WTC11 (cell line): ENCODE measurements at regions not wholly inside any gene's neighbourhood (a gene's known extent, or its start where the extent isn't known, plus 50 kb on each side); places are given as distances from the start of the nearest gene placed in this dataset.

ENCODE experiments used
- ATAC-seq: fragments of 200-7000 bp; cut with Tn5 transposase; 2 replicates; pipeline ENCODE4 v1.10.0; 2021; ENCODE audit warnings: mild to moderate bottlenecking, moderate library complexity
- CTCF ChIA-PET: fragments of 300-600 bp; sonication (Branson Sonifier 250); formaldehyde crosslinking; loops from one replicate; lab custom pipeline; 2021; ENCODE audit warnings: antibody characterized with exemption; lab: Charles Lee
- POLR2A ChIA-PET: fragments of 350-600 bp; sonication (Branson Sonifier 250); formaldehyde crosslinking; loops from one replicate; lab custom pipeline; 2021; ENCODE audit warnings: antibody characterized with exemption; lab: Charles Lee
- DNase-seq: peaks from one replicate; pipeline ENCODE4 v3.0.0; 2021; ENCODE audit warnings: low spot score
- H3K27ac Mint-ChIP-seq: 2 replicates; pipeline ENCODE4 v1.8.0; 2021; ENCODE audit warnings: mixed read lengths
- H3K27me3 Mint-ChIP-seq: 2 replicates; pipeline ENCODE4 v1.8.0; 2021; ENCODE audit warnings: low read depth, mild to moderate bottlenecking, moderate library complexity, mixed read lengths
- H3K36me3 Mint-ChIP-seq: 2 replicates; pipeline ENCODE4 v1.8.0; 2021; ENCODE audit warnings: mixed read lengths
- H3K4me1 Mint-ChIP-seq: 2 replicates; pipeline ENCODE4 v1.8.0; 2022; ENCODE audit warnings: mixed read lengths
- H3K4me3 Mint-ChIP-seq: 2 replicates; pipeline ENCODE4 v1.8.0; 2021; ENCODE audit warnings: mild to moderate bottlenecking, moderate library complexity, mixed read lengths
- H3K9me3 Mint-ChIP-seq: 2 replicates; pipeline ENCODE4 v1.8.0; 2021; ENCODE audit warnings: mixed read lengths
- CREM ChIP-seq: sonication (generic); formaldehyde crosslinking; IDR thresholded peaks from 2 replicates; pipeline ENCODE4 v1.8.1; 2022; ENCODE audit warnings: mild to moderate bottlenecking, missing genetic modification reagents, moderate library complexity
- ELF4 ChIP-seq: sonication (generic); formaldehyde crosslinking; IDR thresholded peaks from 2 replicates; pipeline ENCODE4 v1.8.1; 2022; ENCODE audit warnings: low read depth, mild to moderate bottlenecking, moderate library complexity, missing genetic modification reagents
- ETV6 ChIP-seq: sonication (generic); formaldehyde crosslinking; IDR thresholded peaks from 2 replicates; pipeline ENCODE4 v1.8.1; 2022; ENCODE audit warnings: mild to moderate bottlenecking, missing genetic modification reagents
- FOXK1 ChIP-seq: sonication (generic); formaldehyde crosslinking; IDR thresholded peaks from 2 replicates; pipeline ENCODE4 v1.8.0; 2022; ENCODE audit warnings: mild to moderate bottlenecking, moderate library complexity, missing genetic modification reagents
- HMGXB4 ChIP-seq: sonication (generic); formaldehyde crosslinking; IDR thresholded peaks from 2 replicates; pipeline ENCODE4 v1.8.1; 2023; ENCODE audit warnings: mild to moderate bottlenecking, moderate library complexity, missing genetic modification reagents
- JAZF1 ChIP-seq: fragments of 250-450 bp; sonication (Bioruptor Pico); IDR thresholded peaks from 2 replicates; pipeline ENCODE4 v1.9.0; 2021; ENCODE audit warnings: moderate library complexity, mild to moderate bottlenecking, inconsistent platforms
- JUN ChIP-seq: sonication (generic); formaldehyde crosslinking; IDR thresholded peaks from 2 replicates; pipeline ENCODE4 v1.8.0; 2023; ENCODE audit warnings: mild to moderate bottlenecking, missing genetic modification reagents
- NFATC4 ChIP-seq: fragments of 250-450 bp; sonication (Bioruptor Pico); IDR thresholded peaks from 2 replicates; pipeline ENCODE4 v1.9.0; 2021; ENCODE audit warnings: mild to moderate bottlenecking
- NR2C2 ChIP-seq: sonication (generic); formaldehyde crosslinking; IDR thresholded peaks from 2 replicates; pipeline ENCODE4 v1.8.0; 2022; ENCODE audit warnings: mild to moderate bottlenecking, missing genetic modification reagents
- NR3C1 ChIP-seq: sonication (generic); formaldehyde crosslinking; conservative IDR thresholded peaks from 2 replicates; pipeline ENCODE4 v1.8.1; 2023; ENCODE audit warnings: low read depth, mild to moderate bottlenecking, missing genetic modification reagents
- OVOL2 ChIP-seq: fragments of 250-450 bp; sonication (Bioruptor Pico); IDR thresholded peaks from 2 replicates; pipeline ENCODE4 v1.9.0; 2021; ENCODE audit warnings: mild to moderate bottlenecking, borderline replicate concordance
- PRRX2 ChIP-seq: fragments of 250-450 bp; sonication (Bioruptor Pico); IDR thresholded peaks from 2 replicates; pipeline ENCODE4 v1.8.0; 2021; ENCODE audit warnings: mild to moderate bottlenecking
- TCF7 ChIP-seq: sonication (generic); formaldehyde crosslinking; IDR thresholded peaks from 2 replicates; pipeline ENCODE4 v1.8.0; 2022; ENCODE audit warnings: mild to moderate bottlenecking, low read depth, missing genetic modification reagents, moderate library complexity
- TP53 ChIP-seq: sonication (generic); formaldehyde crosslinking; IDR thresholded peaks from 2 replicates; pipeline ENCODE4 v1.8.1; 2023; ENCODE audit warnings: mild to moderate bottlenecking, missing genetic modification reagents
- ZBTB21 ChIP-seq: sonication (generic); formaldehyde crosslinking; IDR thresholded peaks from 2 replicates; pipeline ENCODE4 v1.8.1; 2023; ENCODE audit warnings: mild to moderate bottlenecking, missing genetic modification reagents, borderline replicate concordance
- ZBTB43 ChIP-seq: sonication (generic); formaldehyde crosslinking; IDR thresholded peaks from 2 replicates; pipeline ENCODE4 v1.8.1; 2023; ENCODE audit warnings: mild to moderate bottlenecking, missing genetic modification reagents
- ZMAT4 ChIP-seq: fragments of 250-450 bp; sonication (Bioruptor Pico); IDR thresholded peaks from 2 replicates; pipeline ENCODE4 v1.9.0; 2021; ENCODE audit warnings: mild to moderate bottlenecking
- ZNF138 ChIP-seq: sonication (generic); formaldehyde crosslinking; conservative IDR thresholded peaks from 2 replicates; pipeline ENCODE4 v1.8.1; 2022; ENCODE audit warnings: mild to moderate bottlenecking, moderate library complexity, missing genetic modification reagents
- ZNF425 ChIP-seq: fragments of 250-450 bp; sonication (Bioruptor Pico); conservative IDR thresholded peaks from 2 replicates; pipeline ENCODE4 v1.9.0; 2021; ENCODE audit warnings: mild to moderate bottlenecking
- TF ChIP-seq, protein P1 (sequence below): sonication (generic); formaldehyde crosslinking; IDR thresholded peaks from 2 replicates; pipeline ENCODE4 v1.8.1; 2023; ENCODE audit warnings: mild to moderate bottlenecking, missing genetic modification reagents
- TF ChIP-seq, protein P2 (sequence below): sonication (generic); formaldehyde crosslinking; IDR thresholded peaks from 2 replicates; pipeline ENCODE4 v1.8.1; 2023; ENCODE audit warnings: mild to moderate bottlenecking, missing genetic modification reagents, moderate library complexity
- TF ChIP-seq, protein P3 (sequence below): sonication (generic); formaldehyde crosslinking; IDR thresholded peaks from 2 replicates; pipeline ENCODE4 v1.8.0; 2022; ENCODE audit warnings: missing genetic modification reagents
- TF ChIP-seq, protein P4 (sequence below): fragments of 200-600 bp; IDR thresholded peaks from 2 replicates; pipeline ENCODE4 v1.8.0; 2022; ENCODE audit warnings: antibody characterized with exemption

DNA sequence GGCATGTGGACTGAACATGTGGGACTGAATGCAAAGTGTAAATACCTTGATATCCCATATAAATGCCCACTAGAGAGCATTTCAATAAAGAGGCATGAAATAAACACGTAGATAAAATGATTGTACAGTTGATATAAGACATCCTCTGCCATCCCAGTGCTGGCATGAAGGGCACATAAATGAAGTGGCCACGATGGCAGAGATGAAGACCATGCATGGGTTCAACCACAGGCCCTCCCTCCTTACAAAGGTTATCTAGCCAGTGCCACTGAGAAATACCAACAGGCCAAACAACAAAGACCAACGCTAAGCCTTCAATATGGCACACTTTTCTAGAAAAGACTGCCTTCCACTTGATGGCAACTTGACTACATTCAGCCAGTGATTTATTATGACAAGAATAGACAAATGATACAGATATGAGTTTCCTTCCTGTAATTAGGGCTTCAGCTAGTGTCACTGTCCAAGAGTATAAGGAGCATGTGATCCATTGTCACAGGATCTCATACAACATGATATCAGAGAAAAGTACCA, 493.9 kb upstream of the MAP2 start:
- ChIA-PET CTCF (no interaction called here), POLR2A (no interaction called here)
- Mint-ChIP-seq H3K4me1 (no peaks in the 10 kb centered on the region), H3K9me3 (no peaks in the 10 kb centered on the region), H3K36me3 (no peaks in the 10 kb centered on the region), H3K27me3 (no peaks in the 10 kb centered on the region), H3K27ac (no peak overlapping the region), H3K4me3 (no peak overlapping the region)
- no peak for DNase-seq
- ATAC-seq, result no peak
- no peak for TF ChIP-seq ETV6 (CRISPR knock-in tag)
- TF ChIP-seq JAZF1 (CRISPR knock-in tag), result no peak
- TF ChIP-seq ZBTB21, result no peak
- no peak for TF ChIP-seq ZMAT4 (CRISPR knock-in tag)
- TF ChIP-seq TCF7, result no peak
- TF ChIP-seq OVOL2 (CRISPR knock-in tag), result no peak
- TF ChIP-seq, protein P1, sequence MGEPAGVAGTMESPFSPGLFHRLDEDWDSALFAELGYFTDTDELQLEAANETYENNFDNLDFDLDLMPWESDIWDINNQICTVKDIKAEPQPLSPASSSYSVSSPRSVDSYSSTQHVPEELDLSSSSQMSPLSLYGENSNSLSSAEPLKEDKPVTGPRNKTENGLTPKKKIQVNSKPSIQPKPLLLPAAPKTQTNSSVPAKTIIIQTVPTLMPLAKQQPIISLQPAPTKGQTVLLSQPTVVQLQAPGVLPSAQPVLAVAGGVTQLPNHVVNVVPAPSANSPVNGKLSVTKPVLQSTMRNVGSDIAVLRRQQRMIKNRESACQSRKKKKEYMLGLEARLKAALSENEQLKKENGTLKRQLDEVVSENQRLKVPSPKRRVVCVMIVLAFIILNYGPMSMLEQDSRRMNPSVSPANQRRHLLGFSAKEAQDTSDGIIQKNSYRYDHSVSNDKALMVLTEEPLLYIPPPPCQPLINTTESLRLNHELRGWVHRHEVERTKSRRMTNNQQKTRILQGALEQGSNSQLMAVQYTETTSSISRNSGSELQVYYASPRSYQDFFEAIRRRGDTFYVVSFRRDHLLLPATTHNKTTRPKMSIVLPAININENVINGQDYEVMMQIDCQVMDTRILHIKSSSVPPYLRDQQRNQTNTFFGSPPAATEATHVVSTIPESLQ (CRISPR knock-in tag), result no peak

DNA sequence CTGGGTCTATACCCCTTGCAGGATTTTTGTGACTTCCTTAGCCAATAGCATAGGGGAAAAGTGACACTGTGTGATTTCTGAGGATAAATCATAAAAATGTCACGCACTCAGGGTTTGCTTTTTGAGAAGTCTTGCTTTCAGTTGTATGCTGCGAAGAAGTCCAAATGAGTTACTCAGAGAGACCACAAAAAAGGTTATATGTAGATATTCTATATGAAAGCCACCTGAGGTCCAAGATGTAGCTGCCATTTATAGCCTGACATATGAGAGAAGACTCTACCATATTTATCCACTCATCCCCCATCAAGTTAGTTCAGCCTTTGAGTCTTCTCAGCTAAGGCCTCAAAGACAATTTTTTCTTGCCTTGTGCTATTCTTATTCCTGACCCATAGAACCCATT, 488.3 kb upstream of the MAP2 start:
- no peaks in the 10 kb centered on the region for H3K36me3 Mint-ChIP-seq
- no peaks in the 10 kb centered on the region for H3K9me3 Mint-ChIP-seq
- no peak overlapping the region for H3K27ac Mint-ChIP-seq
- ATAC-seq (no peak), DNase-seq (no peak)
- H3K4me3 Mint-ChIP-seq, result no peak overlapping the region
- CTCF ChIA-PET, result no interaction called here
- no peaks in the 10 kb centered on the region for H3K27me3 Mint-ChIP-seq
- POLR2A ChIA-PET, result no interaction called here
- H3K4me1 Mint-ChIP-seq, result no peaks in the 10 kb centered on the region
- TF ChIP-seq HMGXB4 (CRISPR knock-in tag) (no peak), NFATC4 (CRISPR knock-in tag) (no peak), CREM (CRISPR knock-in tag) (no peak), ELF4 (CRISPR knock-in tag) (no peak), ZNF138 (no peak), FOXK1 (CRISPR knock-in tag) (no peak), PRRX2 (CRISPR knock-in tag) (no peak), TP53 (CRISPR knock-in tag) (no peak), NR3C1 (CRISPR knock-in tag) (no peak), NR2C2 (CRISPR knock-in tag) (no peak), ZBTB43 (CRISPR knock-in tag) (no peak), JUN (CRISPR knock-in tag) (no peak), ZNF425 (CRISPR knock-in tag) (no peak)
- TF ChIP-seq, protein P2, sequence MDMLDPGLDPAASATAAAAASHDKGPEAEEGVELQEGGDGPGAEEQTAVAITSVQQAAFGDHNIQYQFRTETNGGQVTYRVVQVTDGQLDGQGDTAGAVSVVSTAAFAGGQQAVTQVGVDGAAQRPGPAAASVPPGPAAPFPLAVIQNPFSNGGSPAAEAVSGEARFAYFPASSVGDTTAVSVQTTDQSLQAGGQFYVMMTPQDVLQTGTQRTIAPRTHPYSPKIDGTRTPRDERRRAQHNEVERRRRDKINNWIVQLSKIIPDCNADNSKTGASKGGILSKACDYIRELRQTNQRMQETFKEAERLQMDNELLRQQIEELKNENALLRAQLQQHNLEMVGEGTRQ, result no peak
- TF ChIP-seq, protein P3, sequence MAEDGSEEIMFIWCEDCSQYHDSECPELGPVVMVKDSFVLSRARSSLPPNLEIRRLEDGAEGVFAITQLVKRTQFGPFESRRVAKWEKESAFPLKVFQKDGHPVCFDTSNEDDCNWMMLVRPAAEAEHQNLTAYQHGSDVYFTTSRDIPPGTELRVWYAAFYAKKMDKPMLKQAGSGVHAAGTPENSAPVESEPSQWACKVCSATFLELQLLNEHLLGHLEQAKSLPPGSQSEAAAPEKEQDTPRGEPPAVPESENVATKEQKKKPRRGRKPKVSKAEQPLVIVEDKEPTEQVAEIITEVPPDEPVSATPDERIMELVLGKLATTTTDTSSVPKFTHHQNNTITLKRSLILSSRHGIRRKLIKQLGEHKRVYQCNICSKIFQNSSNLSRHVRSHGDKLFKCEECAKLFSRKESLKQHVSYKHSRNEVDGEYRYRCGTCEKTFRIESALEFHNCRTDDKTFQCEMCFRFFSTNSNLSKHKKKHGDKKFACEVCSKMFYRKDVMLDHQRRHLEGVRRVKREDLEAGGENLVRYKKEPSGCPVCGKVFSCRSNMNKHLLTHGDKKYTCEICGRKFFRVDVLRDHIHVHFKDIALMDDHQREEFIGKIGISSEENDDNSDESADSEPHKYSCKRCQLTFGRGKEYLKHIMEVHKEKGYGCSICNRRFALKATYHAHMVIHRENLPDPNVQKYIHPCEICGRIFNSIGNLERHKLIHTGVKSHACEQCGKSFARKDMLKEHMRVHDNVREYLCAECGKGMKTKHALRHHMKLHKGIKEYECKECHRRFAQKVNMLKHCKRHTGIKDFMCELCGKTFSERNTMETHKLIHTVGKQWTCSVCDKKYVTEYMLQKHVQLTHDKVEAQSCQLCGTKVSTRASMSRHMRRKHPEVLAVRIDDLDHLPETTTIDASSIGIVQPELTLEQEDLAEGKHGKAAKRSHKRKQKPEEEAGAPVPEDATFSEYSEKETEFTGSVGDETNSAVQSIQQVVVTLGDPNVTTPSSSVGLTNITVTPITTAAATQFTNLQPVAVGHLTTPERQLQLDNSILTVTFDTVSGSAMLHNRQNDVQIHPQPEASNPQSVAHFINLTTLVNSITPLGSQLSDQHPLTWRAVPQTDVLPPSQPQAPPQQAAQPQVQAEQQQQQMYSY (CRISPR knock-in tag), result no peak
- TF ChIP-seq, protein P4, sequence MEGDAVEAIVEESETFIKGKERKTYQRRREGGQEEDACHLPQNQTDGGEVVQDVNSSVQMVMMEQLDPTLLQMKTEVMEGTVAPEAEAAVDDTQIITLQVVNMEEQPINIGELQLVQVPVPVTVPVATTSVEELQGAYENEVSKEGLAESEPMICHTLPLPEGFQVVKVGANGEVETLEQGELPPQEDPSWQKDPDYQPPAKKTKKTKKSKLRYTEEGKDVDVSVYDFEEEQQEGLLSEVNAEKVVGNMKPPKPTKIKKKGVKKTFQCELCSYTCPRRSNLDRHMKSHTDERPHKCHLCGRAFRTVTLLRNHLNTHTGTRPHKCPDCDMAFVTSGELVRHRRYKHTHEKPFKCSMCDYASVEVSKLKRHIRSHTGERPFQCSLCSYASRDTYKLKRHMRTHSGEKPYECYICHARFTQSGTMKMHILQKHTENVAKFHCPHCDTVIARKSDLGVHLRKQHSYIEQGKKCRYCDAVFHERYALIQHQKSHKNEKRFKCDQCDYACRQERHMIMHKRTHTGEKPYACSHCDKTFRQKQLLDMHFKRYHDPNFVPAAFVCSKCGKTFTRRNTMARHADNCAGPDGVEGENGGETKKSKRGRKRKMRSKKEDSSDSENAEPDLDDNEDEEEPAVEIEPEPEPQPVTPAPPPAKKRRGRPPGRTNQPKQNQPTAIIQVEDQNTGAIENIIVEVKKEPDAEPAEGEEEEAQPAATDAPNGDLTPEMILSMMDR, result no peak
